Panc1 (cell line): ENCODE measurements at regions not wholly inside any gene's neighbourhood (a gene's known extent, or its start where the extent isn't known, plus 50 kb on each side); places are given as distances from the start of the nearest gene placed in this dataset.

Source experiments
- CTCF ChIP-seq: fragments of 450-650 bp; IDR thresholded peaks from 2 replicates; pipeline ENCODE4 v1.5.1; 2017; ENCODE audit warnings: mild to moderate bottlenecking
- POLR2AphosphoS5 ChIP-seq: IDR thresholded peaks from 2 replicates; pipeline ENCODE4 v1.6.1; 2012; ENCODE audit warnings: mild to moderate bottlenecking, low read depth, low read length, moderate library complexity

GRCh38 chr18:2310886-2311285, 260.4 kb downstream of the METTL4 start:
- TF ChIP-seq CTCF = no peak
- TF ChIP-seq POLR2AphosphoS5 = no peak
